ENCODE measurements at regions not wholly inside any gene's neighbourhood (a gene's known extent, or its start where the extent isn't known, plus 50 kb on each side); places are given as distances from the start of the nearest gene placed in this dataset.

GRCh38 chr2:67650291-67651133, 253.4 kb downstream of the ETAA1 start:
- H3K9ac ChIP-seq = no peak overlapping the region

GRCh38 chr2:67651565-67651964, 254.4 kb downstream of the ETAA1 start:
- Histone ChIP-seq H3K9me3 (peaks cover 9% of the 10 kb centered on the region), H3K27ac (no peak overlapping the region), H3K4me3 (no peak overlapping the region), H3K4me1 (no peaks in the 10 kb centered on the region), H3K9ac (no peak overlapping the region), H3K27me3 (no peaks in the 10 kb centered on the region), H4K20me1 (no peaks in the 10 kb centered on the region), H3K4me2 (no peak overlapping the region), H3K36me3 (no peaks in the 10 kb centered on the region)
- no peak for TF ChIP-seq Cebpa-rat (IDR thresholded peaks at IDR 0.05)

More at GRCh38 chr2:67650291-67651133, 253.4 kb downstream of the ETAA1 start:
- no peaks in the 10 kb centered on the region for H3K27me3 ChIP-seq
- H3K36me3 ChIP-seq = no peaks in the 10 kb centered on the region
- no peak overlapping the region for H3K27ac ChIP-seq
- H3K9me3 ChIP-seq = peaks cover 15% of the 10 kb centered on the region
- no peak overlapping the region for H3K4me2 ChIP-seq
- H3K4me1 ChIP-seq = no peaks in the 10 kb centered on the region; the same call in 1 of the 2 replicates
- TF ChIP-seq Cebpa-rat (IDR thresholded peaks at IDR 0.05) = peak; percentile 98
- H3K4me3 ChIP-seq = no peak overlapping the region
- no peaks in the 10 kb centered on the region for H4K20me1 ChIP-seq

- no peaks in the 10 kb centered on the region for H4K20me1 ChIP-seq
- H3K4me3 ChIP-seq = no peak overlapping the region
- no peak overlapping the region for H3K4me2 ChIP-seq
- H3K9me3 ChIP-seq = no peaks in the 10 kb centered on the region
- no peaks in the 10 kb centered on the region for H3K36me3 ChIP-seq
- no peak overlapping the region for H3K27ac ChIP-seq
- TF ChIP-seq Cebpa-rat (IDR thresholded peaks at IDR 0.05) = no peak
- H3K9ac ChIP-seq = no peak overlapping the region
- no peaks in the 10 kb centered on the region for H3K27me3 ChIP-seq
- no peaks in the 10 kb centered on the region for H3K4me1 ChIP-seq
These were observed 255.5 kb downstream of the ETAA1 start for GRCh38 chr2:67652679-67653078.

- Histone ChIP-seq H3K9ac (no peak overlapping the region), H3K9me3 (no peaks in the 10 kb centered on the region), H3K4me3 (no peak overlapping the region), H3K36me3 (no peaks in the 10 kb centered on the region), H3K4me2 (no peak overlapping the region), H3K4me1 (no peaks in the 10 kb centered on the region), H3K27ac (no peak overlapping the region), H3K27me3 (no peaks in the 10 kb centered on the region), H4K20me1 (no peaks in the 10 kb centered on the region)
- TF ChIP-seq Cebpa-rat (IDR thresholded peaks at IDR 0.05) = no peak
These were observed 259.7 kb downstream of the ETAA1 start for GRCh38 chr2:67656875-67657274.

GRCh38 chr2:67658820-67659219, 261.7 kb downstream of the ETAA1 start:
- no peaks in the 10 kb centered on the region for H3K27me3 ChIP-seq
- no peaks in the 10 kb centered on the region for H3K36me3 ChIP-seq
- H3K4me3 ChIP-seq = no peak overlapping the region
- H3K4me1 ChIP-seq = no peaks in the 10 kb centered on the region
- H3K4me2 ChIP-seq = no peak overlapping the region
- H3K27ac ChIP-seq = no peak overlapping the region
- H3K9ac ChIP-seq = no peak overlapping the region
- no peaks in the 10 kb centered on the region for H3K9me3 ChIP-seq
- no peak for TF ChIP-seq Cebpa-rat (IDR thresholded peaks at IDR 0.05)
- H4K20me1 ChIP-seq = no peaks in the 10 kb centered on the region

- H3K9me3 ChIP-seq = no peaks in the 10 kb centered on the region
- no peak overlapping the region for H3K27ac ChIP-seq
- no peak overlapping the region for H3K9ac ChIP-seq
- no peaks in the 10 kb centered on the region for H3K4me1 ChIP-seq
- H3K4me3 ChIP-seq = no peak overlapping the region
- H3K27me3 ChIP-seq = no peaks in the 10 kb centered on the region
- no peak for TF ChIP-seq Cebpa-rat (IDR thresholded peaks at IDR 0.05)
- H4K20me1 ChIP-seq = no peaks in the 10 kb centered on the region
- H3K36me3 ChIP-seq = no peaks in the 10 kb centered on the region
- H3K4me2 ChIP-seq = no peak overlapping the region
These were observed 263.0 kb downstream of the ETAA1 start for GRCh38 chr2:67660015-67660602.

- H3K27ac ChIP-seq = no peak overlapping the region
- no peaks in the 10 kb centered on the region for H3K27me3 ChIP-seq
- TF ChIP-seq Cebpa-rat (IDR thresholded peaks at IDR 0.05) = no peak
These were observed 263.7 kb downstream of the ETAA1 start for GRCh38 chr2:67660871-67661270.

GRCh38 chr2:67662222-67662621, 265.1 kb downstream of the ETAA1 start:
- no peaks in the 10 kb centered on the region for H4K20me1 ChIP-seq
- H3K4me3 ChIP-seq = no peak overlapping the region
- no peaks in the 10 kb centered on the region for H3K27me3 ChIP-seq
- no peak overlapping the region for H3K4me2 ChIP-seq
- TF ChIP-seq Cebpa-rat (IDR thresholded peaks at IDR 0.05) = no peak
- no peak overlapping the region for H3K27ac ChIP-seq
- H3K9ac ChIP-seq = no peak overlapping the region
- H3K36me3 ChIP-seq = no peaks in the 10 kb centered on the region
- no peaks in the 10 kb centered on the region for H3K4me1 ChIP-seq
- H3K9me3 ChIP-seq = no peaks in the 10 kb centered on the region

More at GRCh38 chr2:67660871-67661270, 263.7 kb downstream of the ETAA1 start:
- Histone ChIP-seq H3K9me3 (no peaks in the 10 kb centered on the region), H3K4me1 (no peaks in the 10 kb centered on the region), H4K20me1 (no peaks in the 10 kb centered on the region), H3K4me3 (no peak overlapping the region), H3K4me2 (no peak overlapping the region), H3K36me3 (no peaks in the 10 kb centered on the region), H3K9ac (no peak overlapping the region)

- H3K9me3 ChIP-seq = no peaks in the 10 kb centered on the region
- H3K27me3 ChIP-seq = no peaks in the 10 kb centered on the region
- no peak overlapping the region for H3K9ac ChIP-seq
- H3K36me3 ChIP-seq = no peaks in the 10 kb centered on the region
- TF ChIP-seq Cebpa-rat (IDR thresholded peaks at IDR 0.05) = no peak
- H4K20me1 ChIP-seq = no peaks in the 10 kb centered on the region
- no peak overlapping the region for H3K4me3 ChIP-seq
- no peak overlapping the region for H3K27ac ChIP-seq
- H3K4me1 ChIP-seq = no peaks in the 10 kb centered on the region
- H3K4me2 ChIP-seq = no peak overlapping the region
These were observed 266.6 kb downstream of the ETAA1 start for GRCh38 chr2:67663776-67664175.

- H3K4me1 ChIP-seq = peaks cover 8% of the 10 kb centered on the region
These were observed 269.4 kb downstream of the ETAA1 start for GRCh38 chr2:67666386-67667053.

More at GRCh38 chr2:67666386-67667053, 269.4 kb downstream of the ETAA1 start:
- Histone ChIP-seq H4K20me1 (no peaks in the 10 kb centered on the region), H3K4me3 (no peak overlapping the region), H3K9me3 (no peaks in the 10 kb centered on the region), H3K27ac (no peak overlapping the region), H3K9ac (no peak overlapping the region), H3K27me3 (no peaks in the 10 kb centered on the region), H3K36me3 (no peaks in the 10 kb centered on the region), H3K4me2 (no peak overlapping the region)
- no peak for TF ChIP-seq Cebpa-rat (IDR thresholded peaks at IDR 0.05)

Measured in BLaER1 (cell line).